ENCODE measurements at regions not wholly inside any gene's neighbourhood (a gene's known extent, or its start where the extent isn't known, plus 50 kb on each side); places are given as distances from the start of the nearest gene placed in this dataset.
"Not testable (repeated sequence)": the region's sequence is repeated elsewhere in the genome, so short reads cannot be mapped to it uniquely, and the experiment has no call there.

DNA sequence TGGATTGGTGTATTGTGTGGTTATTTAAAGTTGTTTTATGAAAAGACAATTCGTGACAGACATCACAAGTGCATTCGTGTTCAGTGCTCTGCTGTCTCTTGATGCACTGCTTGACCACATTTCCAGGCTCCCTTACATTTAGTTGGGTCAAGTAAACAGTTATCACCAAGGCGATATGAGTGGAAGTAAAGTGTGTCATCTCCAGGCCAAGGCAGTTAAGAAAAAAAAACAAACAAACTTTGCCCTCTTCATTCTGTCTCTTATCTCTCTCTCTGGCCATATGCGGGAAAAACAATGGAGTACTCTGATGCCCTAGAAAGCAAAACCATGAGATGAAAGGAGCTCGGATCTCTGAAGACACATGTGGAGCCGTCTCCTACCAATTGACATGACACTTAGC is 131.1 kb downstream of the DSEL start:
- no peak for DNase-seq
- no peaks in the 10 kb centered on the region for H3K4me1 ChIP-seq (ENCODE audit: control insufficient read depth, insufficient read depth, low read length)
- WGBS, 2 experiments (ENCODE audit: insufficient coverage in 1 of 2, insufficient read length in 1 of 2): 70 to 73% methylated on average over 3 to 6 of the region's 6 CpGs

DNA sequence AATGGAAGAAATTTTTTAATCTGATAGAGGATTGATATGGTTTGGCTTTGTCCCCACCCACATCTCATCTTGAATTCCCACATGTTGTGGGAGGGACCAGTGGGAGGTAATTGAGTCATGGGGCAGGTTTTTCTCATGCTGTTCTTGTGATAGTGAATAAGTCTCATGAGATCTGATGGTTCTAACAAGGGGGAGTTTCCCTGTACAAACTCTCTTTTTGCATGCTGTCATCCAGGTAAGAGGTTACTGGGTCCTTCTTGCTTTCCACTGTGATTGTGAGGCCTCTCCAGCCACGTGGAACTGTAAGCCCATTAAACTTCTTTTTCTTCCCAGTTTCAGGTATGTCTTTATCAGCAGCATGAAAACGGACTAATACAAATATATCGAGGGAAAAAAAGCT is 132.5 kb downstream of the DSEL start:
- peaks cover 13% of the 10 kb centered on the region for H3K4me1 Mint-ChIP-seq
- H3K36me3 ChIP-seq (ENCODE audit: control insufficient read depth, insufficient read depth, low read length); DNase-seq; H3K9me3 ChIP-seq (ENCODE audit: control insufficient read depth, low read length); H3K4me1 ChIP-seq (ENCODE audit: control insufficient read depth, insufficient read depth, low read length); H3K27me3 ChIP-seq (ENCODE audit: control insufficient read depth, insufficient read depth, low read length, poor library complexity, severe bottlenecking); H3K9me3 Mint-ChIP-seq; H3K9ac ChIP-seq (ENCODE audit: extremely low read depth, low read length, poor library complexity, severe bottlenecking); H3K36me3 Mint-ChIP-seq (ENCODE audit: low read depth); H3K4me3 Mint-ChIP-seq; H3K4me3 ChIP-seq (ENCODE audit: low read length); H3K27ac Mint-ChIP-seq; H3K27me3 Mint-ChIP-seq (ENCODE audit: insufficient read depth); H3K27ac ChIP-seq (ENCODE audit: low read depth, low read length): not testable (repeated sequence)
- WGBS, 2 experiments (ENCODE audit: insufficient coverage in 1 of 2, insufficient read length in 1 of 2): 86 to 93% methylated on average over 3 of the region's 3 CpGs

More for the DNA sequence above, 131.1 kb downstream of the DSEL start:
- Histone ChIP-seq H3K36me3 (ENCODE audit: control insufficient read depth, insufficient read depth, low read length) (no peaks in the 10 kb centered on the region), H3K27me3 (ENCODE audit: control insufficient read depth, insufficient read depth, low read length, poor library complexity, severe bottlenecking) (no peaks in the 10 kb centered on the region), H3K9ac (ENCODE audit: extremely low read depth, low read length, poor library complexity, severe bottlenecking) (no peak overlapping the region), H3K9me3 (ENCODE audit: control insufficient read depth, low read length) (no peaks in the 10 kb centered on the region), H3K27ac (ENCODE audit: low read depth, low read length) (no peak overlapping the region), H3K4me3 (ENCODE audit: low read length) (no peak overlapping the region)
- Mint-ChIP-seq H3K36me3 (ENCODE audit: low read depth) (no peaks in the 10 kb centered on the region), H3K4me3 (no peak overlapping the region), H3K27me3 (ENCODE audit: insufficient read depth) (peaks cover 2% of the 10 kb centered on the region), H3K4me1 (peaks cover 17% of the 10 kb centered on the region), H3K27ac (no peak overlapping the region), H3K9me3 (no peaks in the 10 kb centered on the region)
- TF ChIP-seq, protein P1, sequence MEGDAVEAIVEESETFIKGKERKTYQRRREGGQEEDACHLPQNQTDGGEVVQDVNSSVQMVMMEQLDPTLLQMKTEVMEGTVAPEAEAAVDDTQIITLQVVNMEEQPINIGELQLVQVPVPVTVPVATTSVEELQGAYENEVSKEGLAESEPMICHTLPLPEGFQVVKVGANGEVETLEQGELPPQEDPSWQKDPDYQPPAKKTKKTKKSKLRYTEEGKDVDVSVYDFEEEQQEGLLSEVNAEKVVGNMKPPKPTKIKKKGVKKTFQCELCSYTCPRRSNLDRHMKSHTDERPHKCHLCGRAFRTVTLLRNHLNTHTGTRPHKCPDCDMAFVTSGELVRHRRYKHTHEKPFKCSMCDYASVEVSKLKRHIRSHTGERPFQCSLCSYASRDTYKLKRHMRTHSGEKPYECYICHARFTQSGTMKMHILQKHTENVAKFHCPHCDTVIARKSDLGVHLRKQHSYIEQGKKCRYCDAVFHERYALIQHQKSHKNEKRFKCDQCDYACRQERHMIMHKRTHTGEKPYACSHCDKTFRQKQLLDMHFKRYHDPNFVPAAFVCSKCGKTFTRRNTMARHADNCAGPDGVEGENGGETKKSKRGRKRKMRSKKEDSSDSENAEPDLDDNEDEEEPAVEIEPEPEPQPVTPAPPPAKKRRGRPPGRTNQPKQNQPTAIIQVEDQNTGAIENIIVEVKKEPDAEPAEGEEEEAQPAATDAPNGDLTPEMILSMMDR (conservative IDR thresholded peaks at IDR 0.05): no peak

DNA sequence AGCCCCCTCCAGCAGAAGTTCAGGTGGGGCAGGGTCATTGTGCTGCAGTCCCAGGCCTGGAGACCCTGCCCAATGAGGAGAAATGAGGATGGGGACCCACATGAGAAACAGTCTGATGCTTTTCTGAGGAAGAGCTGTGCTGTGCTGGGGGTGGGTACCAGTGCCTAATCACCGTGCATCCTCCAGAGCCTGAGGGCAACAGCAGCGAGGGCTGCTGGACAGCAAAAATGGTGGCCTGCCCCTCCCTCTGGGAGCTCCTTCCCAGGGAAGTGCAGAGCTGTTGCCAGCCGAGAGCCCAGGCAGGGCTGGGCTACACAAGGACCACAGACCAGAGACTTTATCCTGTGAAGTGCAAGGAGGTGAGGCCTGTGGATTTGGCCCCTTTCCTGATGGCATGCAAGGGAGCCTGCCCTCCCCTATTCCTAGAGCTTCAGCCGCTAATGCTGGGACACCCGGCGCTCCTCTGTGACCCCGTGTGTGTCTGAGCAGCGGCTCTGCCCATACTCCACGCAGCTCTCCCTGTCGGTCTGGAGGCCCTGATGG is 134.8 kb downstream of the DSEL start:
- Mint-ChIP-seq H3K4me1 (peaks cover 10% of the 10 kb centered on the region), H3K27me3 (ENCODE audit: insufficient read depth) (peaks cover 2% of the 10 kb centered on the region), H3K4me3 (no peak overlapping the region), H3K27ac (no peak overlapping the region), H3K36me3 (ENCODE audit: low read depth) (no peaks in the 10 kb centered on the region), H3K9me3 (no peaks in the 10 kb centered on the region)
- Histone ChIP-seq H3K4me1 (ENCODE audit: control insufficient read depth, insufficient read depth, low read length) (no peaks in the 10 kb centered on the region), H3K9me3 (ENCODE audit: control insufficient read depth, low read length) (no peaks in the 10 kb centered on the region), H3K36me3 (ENCODE audit: control insufficient read depth, insufficient read depth, low read length) (no peaks in the 10 kb centered on the region), H3K27ac (ENCODE audit: low read depth, low read length) (no peak overlapping the region), H3K4me3 (ENCODE audit: low read length) (no peak overlapping the region), H3K27me3 (ENCODE audit: control insufficient read depth, insufficient read depth, low read length, poor library complexity, severe bottlenecking) (no peaks in the 10 kb centered on the region), H3K9ac (ENCODE audit: extremely low read depth, low read length, poor library complexity, severe bottlenecking) (no peak overlapping the region)
- TF ChIP-seq, protein P1 (conservative IDR thresholded peaks at IDR 0.05): no peak
- DNase-seq: no peak
- WGBS, 2 experiments (ENCODE audit: insufficient coverage in 1 of 2, insufficient read length in 1 of 2): 94 to 96% methylated on average over 8 to 10 of the region's 10 CpGs

DNA sequence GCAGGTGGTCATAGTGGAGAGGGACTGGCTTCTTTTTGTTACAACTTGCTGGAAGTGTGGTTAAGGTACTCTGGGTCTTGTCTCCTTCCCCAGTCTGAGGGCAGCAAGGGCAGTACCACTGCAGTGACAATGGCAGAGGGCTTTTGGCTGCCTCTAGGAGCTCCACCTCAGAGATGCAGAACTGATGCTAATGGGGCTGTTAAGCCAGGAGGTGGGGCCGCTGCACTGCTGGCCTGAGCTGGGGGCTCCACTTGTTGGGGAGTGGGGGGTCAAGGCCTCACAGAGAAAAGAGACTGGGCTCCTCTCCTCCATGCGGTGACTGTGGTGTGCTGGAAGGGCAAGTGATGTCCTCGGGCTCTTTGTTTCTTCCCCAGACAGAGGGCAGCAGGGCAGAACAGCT is 135.7 kb downstream of the DSEL start:
- Histone ChIP-seq H3K9ac (ENCODE audit: extremely low read depth, low read length, poor library complexity, severe bottlenecking) (no peak overlapping the region), H3K4me1 (ENCODE audit: control insufficient read depth, insufficient read depth, low read length) (no peaks in the 10 kb centered on the region), H3K9me3 (ENCODE audit: control insufficient read depth, low read length) (no peaks in the 10 kb centered on the region), H3K27ac (ENCODE audit: low read depth, low read length) (no peak overlapping the region), H3K27me3 (ENCODE audit: control insufficient read depth, insufficient read depth, low read length, poor library complexity, severe bottlenecking) (no peaks in the 10 kb centered on the region), H3K36me3 (ENCODE audit: control insufficient read depth, insufficient read depth, low read length) (no peaks in the 10 kb centered on the region), H3K4me3 (ENCODE audit: low read length) (no peak overlapping the region)
- no peak for DNase-seq
- no peak overlapping the region for H3K27ac Mint-ChIP-seq
- no peaks in the 10 kb centered on the region for H3K36me3 Mint-ChIP-seq (ENCODE audit: low read depth)
- H3K9me3 Mint-ChIP-seq: no peaks in the 10 kb centered on the region
- WGBS, 2 experiments (ENCODE audit: insufficient coverage in 1 of 2, insufficient read length in 1 of 2): 92% methylated on average over 3 of the region's 3 CpGs; no CpG with 5 or more reads in 1 of the 2 experiments
- no peak overlapping the region for H3K4me3 Mint-ChIP-seq
- peaks cover 6% of the 10 kb centered on the region for H3K4me1 Mint-ChIP-seq
- peaks cover 2% of the 10 kb centered on the region for H3K27me3 Mint-ChIP-seq (ENCODE audit: insufficient read depth)
- TF ChIP-seq, protein P1 (conservative IDR thresholded peaks at IDR 0.05): no peak

All from endodermal cell (in vitro differentiated cells).